NT2/D1 (cell line): ENCODE measurements at regions not wholly inside any gene's neighbourhood (a gene's known extent, or its start where the extent isn't known, plus 50 kb on each side); places are given as distances from the start of the nearest gene placed in this dataset.

Source experiments
- DNase-seq: peaks from one replicate; pipeline ENCODE4 v3.0.0-alpha.2; 2011; ENCODE audit warnings: low read depth, low spot score
- H3K27me3 ChIP-seq: 2 replicates; pipeline ENCODE4 v1.6.0; 2011; ENCODE audit warnings: mild to moderate bottlenecking; ENCODE audit not compliant: insufficient read length, insufficient read depth
- H3K36me3 ChIP-seq: 2 replicates; pipeline ENCODE4 v1.6.1; 2011; ENCODE audit warnings: mild to moderate bottlenecking, low read length, mixed read lengths; ENCODE audit not compliant: insufficient read depth, insufficient read length
- H3K4me1 ChIP-seq: 2 replicates; pipeline ENCODE4 v1.5.1; 2011; ENCODE audit not compliant: insufficient read depth, insufficient read length
- H3K4me3 ChIP-seq: 2 replicates; pipeline ENCODE4 v1.5.1; 2011; ENCODE audit warnings: low read depth; ENCODE audit not compliant: insufficient read length
- H3K9ac ChIP-seq: 2 replicates; pipeline ENCODE4 v1.6.0; 2011; ENCODE audit warnings: low read depth; ENCODE audit not compliant: insufficient read length
- H3K9me3 ChIP-seq: 2 replicates; pipeline ENCODE4 v1.5.1; 2011; ENCODE audit warnings: mild to moderate bottlenecking, low read length; ENCODE audit not compliant: insufficient read depth
- SUZ12 ChIP-seq: IDR thresholded peaks from 2 replicates; pipeline ENCODE4 v1.6.1; 2011; ENCODE audit not compliant: insufficient read length, insufficient read depth; ENCODE audit errors: extremely low read depth
- YY1 ChIP-seq: IDR thresholded peaks from 2 replicates; pipeline ENCODE4 v1.6.1; 2011; ENCODE audit not compliant: insufficient read length, insufficient read depth
- ZNF274 ChIP-seq: IDR thresholded peaks from 2 replicates; pipeline ENCODE4 v1.6.1; 2011; ENCODE audit warnings: mild to moderate bottlenecking, low read depth, low read length

DNA sequence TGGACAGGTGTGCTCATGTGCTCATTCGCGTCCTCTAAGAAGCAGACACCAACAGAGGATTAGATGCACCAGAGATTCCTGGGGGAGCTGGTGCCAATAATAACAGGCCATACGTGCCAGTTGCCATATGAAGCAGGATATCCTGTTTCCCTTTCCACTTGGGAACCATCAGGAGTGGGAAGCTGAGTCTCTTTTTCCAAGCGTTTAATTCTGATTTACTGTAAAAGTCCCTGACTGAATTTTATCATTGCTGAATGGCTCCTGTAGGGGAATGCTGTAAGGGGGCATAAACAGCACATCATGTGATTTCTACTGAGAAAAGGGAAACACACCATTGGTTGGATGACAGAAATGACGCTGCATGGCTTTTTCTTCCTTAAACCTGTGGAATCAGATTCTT, 113.3 kb downstream of the IRF8 start:
- TF ChIP-seq YY1 (no peak), ZNF274 (no peak)
- Histone ChIP-seq H3K27me3 (peaks cover 6% of the 10 kb centered on the region), H3K9me3 (no peaks in the 10 kb centered on the region), H3K9ac (no peak overlapping the region), H3K4me1 (no peaks in the 10 kb centered on the region), H3K4me3 (no peak overlapping the region), H3K36me3 (no peaks in the 10 kb centered on the region)
- DNase-seq: no peak

- no peak for DNase-seq
- peaks cover 6% of the 10 kb centered on the region for H3K27me3 ChIP-seq
- H3K4me3 ChIP-seq: no peak overlapping the region
- no peaks in the 10 kb centered on the region for H3K36me3 ChIP-seq
- TF ChIP-seq YY1: no peak
- TF ChIP-seq ZNF274: no peak
- no peak for TF ChIP-seq SUZ12
- H3K4me1 ChIP-seq: no peaks in the 10 kb centered on the region
- H3K9ac ChIP-seq: no peak overlapping the region
- no peaks in the 10 kb centered on the region for H3K9me3 ChIP-seq
Measured at GRCh38 chr16:86013867-86014266, 114.9 kb downstream of the IRF8 start.

DNA sequence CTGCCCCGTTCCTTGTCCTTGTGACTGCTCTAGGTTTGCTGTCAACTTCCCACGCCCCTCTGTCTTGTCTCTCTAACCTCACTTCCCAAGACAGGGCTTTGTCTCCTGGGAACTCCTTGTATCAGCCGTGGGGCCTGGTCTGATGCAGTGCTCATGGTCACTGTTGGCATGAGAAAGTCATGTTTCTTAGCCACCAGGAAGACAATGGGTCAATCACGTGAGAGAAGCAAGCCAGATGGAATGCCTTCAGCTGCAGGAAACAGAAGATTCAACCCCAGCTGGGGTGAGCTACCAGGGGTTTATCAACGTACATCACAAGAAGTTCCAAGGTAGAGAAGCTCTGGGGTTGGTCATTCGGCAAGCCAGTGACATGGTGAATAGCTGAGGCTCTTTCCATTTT, 116.6 kb downstream of the IRF8 start:
- Histone ChIP-seq H3K36me3 (no peaks in the 10 kb centered on the region), H3K4me3 (no peak overlapping the region), H3K27me3 (peaks cover 4% of the 10 kb centered on the region), H3K9me3 (peaks cover 12% of the 10 kb centered on the region), H3K4me1 (no peaks in the 10 kb centered on the region), H3K9ac (no peak overlapping the region)
- TF ChIP-seq ZNF274 (no peak), SUZ12 (no peak), YY1 (no peak)
- DNase-seq: no peak

GRCh38 chr16:86016201-86016965, 117.4 kb downstream of the IRF8 start:
- peak; percentile 66 for DNase-seq

GRCh38 chr16:86018071-86018470, 119.1 kb downstream of the IRF8 start:
- H3K9ac ChIP-seq: no peak overlapping the region

More at GRCh38 chr16:86016201-86016965, 117.4 kb downstream of the IRF8 start:
- Histone ChIP-seq H3K9me3 (peaks cover 12% of the 10 kb centered on the region), H3K27me3 (peaks cover 4% of the 10 kb centered on the region), H3K9ac (no peak overlapping the region), H3K4me3 (no peak overlapping the region), H3K36me3 (no peaks in the 10 kb centered on the region), H3K4me1 (no peaks in the 10 kb centered on the region)
- TF ChIP-seq YY1 (no peak), ZNF274 (no peak), SUZ12 (no peak)

GRCh38 chr16:86018487-86018886, 119.5 kb downstream of the IRF8 start:
- DNase-seq: no peak
- TF ChIP-seq ZNF274 (no peak), YY1 (no peak), SUZ12 (no peak)
- no peak overlapping the region for H3K9ac ChIP-seq
- H3K9me3 ChIP-seq: peaks cover 16% of the 10 kb centered on the region
- H3K36me3 ChIP-seq: no peaks in the 10 kb centered on the region
- no peaks in the 10 kb centered on the region for H3K4me1 ChIP-seq
- peaks cover 4% of the 10 kb centered on the region for H3K27me3 ChIP-seq
- H3K4me3 ChIP-seq: no peak overlapping the region

More at GRCh38 chr16:86018071-86018470, 119.1 kb downstream of the IRF8 start:
- no peak for DNase-seq
- Histone ChIP-seq H3K4me1 (no peaks in the 10 kb centered on the region), H3K4me3 (no peak overlapping the region), H3K27me3 (peaks cover 4% of the 10 kb centered on the region), H3K9me3 (peaks cover 12% of the 10 kb centered on the region), H3K36me3 (no peaks in the 10 kb centered on the region)
- TF ChIP-seq SUZ12 (no peak), ZNF274 (no peak), YY1 (no peak)

DNA sequence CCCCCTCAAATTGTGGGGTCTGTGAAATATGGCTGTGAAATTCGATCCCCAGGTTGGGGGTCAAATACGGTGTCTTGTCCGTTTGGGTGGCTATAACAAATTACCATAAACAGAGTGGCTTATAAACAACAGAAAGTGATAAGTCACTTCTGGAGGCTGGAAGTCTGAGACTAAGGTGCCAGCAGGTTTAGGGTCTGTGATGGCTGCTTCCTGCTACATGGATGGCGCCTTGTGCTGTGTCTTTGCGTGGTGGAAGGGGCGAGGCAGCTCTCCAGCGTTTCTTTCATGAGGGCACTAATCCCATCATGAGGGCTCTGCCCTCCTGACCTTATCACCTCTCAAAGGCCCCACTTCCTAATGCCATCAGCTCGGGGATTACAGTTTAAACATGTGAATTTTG, 120.0 kb downstream of the IRF8 start:
- no peak overlapping the region for H3K4me3 ChIP-seq
- TF ChIP-seq SUZ12: no peak
- TF ChIP-seq ZNF274: no peak
- TF ChIP-seq YY1: no peak
- no peak overlapping the region for H3K9ac ChIP-seq
- peaks cover 20% of the 10 kb centered on the region for H3K9me3 ChIP-seq
- H3K36me3 ChIP-seq: no peaks in the 10 kb centered on the region
- no peak for DNase-seq
- peaks cover 4% of the 10 kb centered on the region for H3K27me3 ChIP-seq
- no peaks in the 10 kb centered on the region for H3K4me1 ChIP-seq
